Right atrium auricular region (tissue), 2 donors: ENCODE measurements at regions not wholly inside any gene's neighbourhood (a gene's known extent, or its start where the extent isn't known, plus 50 kb on each side); places are given as distances from the start of the nearest gene placed in this dataset.
"Not testable (repeated sequence)": the region's sequence is repeated elsewhere in the genome, so short reads cannot be mapped to it uniquely, and the experiment has no call there.

ENCODE experiments used
- DNase-seq: peaks from one replicate; pipeline ENCODE4 v3.0.0-alpha.2; 2019; ENCODE audit warnings: low spot score
- H3K27ac ChIP-seq, 2 donors: fragments of 200-600 bp; sonication (generic); 1 replicate in 1 of 2; 2 replicates in 1 of 2; pipeline ENCODE4 v1.5.1; 2016 to 2019
- H3K27me3 ChIP-seq, 2 donors: fragments of 200-600 bp; sonication (generic); one replicate each; pipeline versions ENCODE4 v1.5.1 to v1.6.0; 2017 to 2019
- H3K36me3 ChIP-seq: fragments of 200-600 bp; sonication (generic); one replicate; pipeline ENCODE4 v1.5.1; 2016
- H3K4me1 ChIP-seq, 2 donors: fragments of 200-600 bp; sonication (generic); one replicate each; pipeline versions ENCODE4 v1.5.1 to v1.6.0; 2017 to 2019
- H3K4me3 ChIP-seq, 2 donors: fragments of 200-600 bp; sonication (generic); 1 replicate in 1 of 2; 2 replicates in 1 of 2; pipeline ENCODE4 v1.5.1; 2017 to 2019; ENCODE audit warnings: mild to moderate bottlenecking in 1 of 2, moderate library complexity in 1 of 2
- H3K9me3 ChIP-seq, 2 donors: fragments of 200-600 bp; sonication (generic); one replicate each; pipeline ENCODE4 v1.5.1; 2019
- TF ChIP-seq, protein P1 (sequence below), 2 donors: fragments of 200-600 bp; sonication (generic); IDR thresholded peaks; one replicate each; pipeline ENCODE4 v1.5.1; 2019; ENCODE audit warnings: antibody characterized with exemption in 2 of 2

- TF ChIP-seq, protein P1, sequence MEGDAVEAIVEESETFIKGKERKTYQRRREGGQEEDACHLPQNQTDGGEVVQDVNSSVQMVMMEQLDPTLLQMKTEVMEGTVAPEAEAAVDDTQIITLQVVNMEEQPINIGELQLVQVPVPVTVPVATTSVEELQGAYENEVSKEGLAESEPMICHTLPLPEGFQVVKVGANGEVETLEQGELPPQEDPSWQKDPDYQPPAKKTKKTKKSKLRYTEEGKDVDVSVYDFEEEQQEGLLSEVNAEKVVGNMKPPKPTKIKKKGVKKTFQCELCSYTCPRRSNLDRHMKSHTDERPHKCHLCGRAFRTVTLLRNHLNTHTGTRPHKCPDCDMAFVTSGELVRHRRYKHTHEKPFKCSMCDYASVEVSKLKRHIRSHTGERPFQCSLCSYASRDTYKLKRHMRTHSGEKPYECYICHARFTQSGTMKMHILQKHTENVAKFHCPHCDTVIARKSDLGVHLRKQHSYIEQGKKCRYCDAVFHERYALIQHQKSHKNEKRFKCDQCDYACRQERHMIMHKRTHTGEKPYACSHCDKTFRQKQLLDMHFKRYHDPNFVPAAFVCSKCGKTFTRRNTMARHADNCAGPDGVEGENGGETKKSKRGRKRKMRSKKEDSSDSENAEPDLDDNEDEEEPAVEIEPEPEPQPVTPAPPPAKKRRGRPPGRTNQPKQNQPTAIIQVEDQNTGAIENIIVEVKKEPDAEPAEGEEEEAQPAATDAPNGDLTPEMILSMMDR (IDR thresholded peaks at IDR 0.05) = no peak
- H3K36me3 ChIP-seq = no peaks in the 10 kb centered on the region
- no peak overlapping the region for H3K4me3 ChIP-seq
- H3K9me3 ChIP-seq = no peaks in the 10 kb centered on the region
- no peaks in the 10 kb centered on the region for H3K4me1 ChIP-seq
- H3K27me3 ChIP-seq = no peaks in the 10 kb centered on the region
- no peak for DNase-seq
- H3K27ac ChIP-seq = no peak overlapping the region
These were observed 73.1 kb upstream of the BHLHE40 start for GRCh38 chr3:4906107-4906621.

DNA sequence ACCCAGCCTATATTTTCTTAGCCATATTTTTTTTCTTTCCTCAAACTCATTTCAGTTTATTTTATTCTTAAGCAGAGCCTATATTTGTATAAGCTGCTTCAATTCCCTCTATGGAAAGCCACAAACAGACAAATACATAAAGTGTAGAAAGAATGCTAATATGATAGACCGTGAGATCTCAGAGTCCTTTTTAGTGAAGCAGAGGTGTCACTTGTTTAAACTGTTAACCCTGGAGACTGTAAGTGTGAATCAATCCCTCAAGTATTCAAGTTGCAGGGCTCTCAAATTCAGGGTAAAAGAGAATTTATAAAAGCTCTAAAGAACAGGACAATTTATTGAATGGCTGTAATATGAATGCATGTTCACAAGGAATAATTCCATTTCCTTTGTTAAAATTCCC is 72.2 kb upstream of the BHLHE40 start:
- H3K4me1 ChIP-seq = no peaks in the 10 kb centered on the region
- TF ChIP-seq, protein P1 (IDR thresholded peaks at IDR 0.05) = no peak
- H3K27me3 ChIP-seq = no peaks in the 10 kb centered on the region
- H3K4me3 ChIP-seq = no peak overlapping the region
- no peaks in the 10 kb centered on the region for H3K36me3 ChIP-seq
- no peaks in the 10 kb centered on the region for H3K9me3 ChIP-seq
- DNase-seq = no peak
- H3K27ac ChIP-seq = no peak overlapping the region

GRCh38 chr3:4907643-4908432 is 71.4 kb upstream of the BHLHE40 start:
- Histone ChIP-seq H3K27me3 (no peaks in the 10 kb centered on the region), H3K4me1 (no peaks in the 10 kb centered on the region), H3K4me3 (no peak overlapping the region), H3K36me3 (no peaks in the 10 kb centered on the region), H3K9me3 (no peaks in the 10 kb centered on the region), H3K27ac (no peak overlapping the region)
- TF ChIP-seq, protein P1 (IDR thresholded peaks at IDR 0.05) = no peak
- DNase-seq = no peak

GRCh38 chr3:4908433-4909156 is 70.6 kb upstream of the BHLHE40 start:
- Histone ChIP-seq H3K9me3 (no peaks in the 10 kb centered on the region), H3K27ac (no peak overlapping the region), H3K4me1 (no peaks in the 10 kb centered on the region), H3K36me3 (no peaks in the 10 kb centered on the region), H3K4me3 (no peak overlapping the region), H3K27me3 (no peaks in the 10 kb centered on the region)
- no peak for DNase-seq
- TF ChIP-seq, protein P1 (IDR thresholded peaks at IDR 0.05) = no peak

- no peak overlapping the region for H3K27ac ChIP-seq
- no peak overlapping the region for H3K4me3 ChIP-seq
- no peaks in the 10 kb centered on the region for H3K4me1 ChIP-seq
- no peak for DNase-seq
- TF ChIP-seq, protein P1 (IDR thresholded peaks at IDR 0.05) = no peak
- H3K9me3 ChIP-seq = no peaks in the 10 kb centered on the region
- H3K36me3 ChIP-seq = no peaks in the 10 kb centered on the region
- no peaks in the 10 kb centered on the region for H3K27me3 ChIP-seq
These were observed 64.8 kb upstream of the BHLHE40 start for GRCh38 chr3:4914464-4914863.

GRCh38 chr3:4921589-4921988 is 57.6 kb upstream of the BHLHE40 start:
- H3K36me3 ChIP-seq, H3K27ac ChIP-seq, H3K9me3 ChIP-seq: not testable (repeated sequence)

More at GRCh38 chr3:4921589-4921988, 57.6 kb upstream of the BHLHE40 start:
- not testable (repeated sequence) for H3K27me3 ChIP-seq, H3K4me1 ChIP-seq, H3K4me3 ChIP-seq, DNase-seq
